SHP77 treated with DMSO at 0.1 percent for 48 hours (cell line): ENCODE measurements at regions not wholly inside any gene's neighbourhood (a gene's known extent, or its start where the extent isn't known, plus 50 kb on each side); places are given as distances from the start of the nearest gene placed in this dataset.
"Not testable (repeated sequence)": the region's sequence is repeated elsewhere in the genome, so short reads cannot be mapped to it uniquely, and the experiment has no call there.

Experiments
- DNase-seq: peaks from one replicate; lab custom pipeline; 2025; lab: John Stamatoyannopoulos, UW

DNA sequence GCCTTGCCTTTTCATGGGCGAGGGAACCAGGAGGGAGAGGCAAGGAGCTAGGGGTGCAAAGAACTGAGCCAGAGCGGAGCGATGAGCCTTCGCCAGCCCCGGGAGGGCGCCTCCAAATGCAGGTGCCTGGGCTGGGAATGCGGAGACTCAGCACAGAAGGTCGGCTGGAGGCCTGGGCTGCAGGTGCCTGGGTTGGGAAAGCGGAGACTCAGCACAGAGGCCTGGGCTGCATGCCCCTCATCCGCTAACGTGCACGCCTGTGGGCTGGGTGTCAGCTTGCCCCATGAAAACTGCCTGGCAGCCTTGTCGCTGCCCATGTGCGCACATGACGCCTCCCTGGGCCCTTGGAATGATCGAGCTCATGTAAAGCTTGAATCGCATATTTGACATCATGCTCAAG is 51.8 kb downstream of the POM121L12 start:
- DNase-seq: no peak

DNA sequence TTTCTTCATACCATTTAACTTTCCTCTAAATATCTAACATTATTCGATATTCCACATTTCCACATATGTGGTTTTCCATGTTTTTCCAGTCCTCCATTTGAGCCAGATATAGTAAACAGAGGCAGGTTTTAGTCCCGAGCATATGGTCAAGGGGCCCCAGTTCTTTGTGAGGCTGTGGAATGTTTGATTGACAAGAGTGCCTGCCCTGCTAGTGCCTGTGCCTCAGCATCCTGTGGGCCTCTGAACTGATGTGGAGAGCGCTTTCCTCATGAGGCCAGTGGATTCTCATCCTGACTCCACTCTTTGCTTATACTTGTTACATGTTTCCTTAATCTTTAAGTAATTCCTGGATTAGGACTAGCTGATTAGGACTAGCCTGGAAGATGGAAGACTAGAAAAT is 58.8 kb downstream of the POM121L12 start:
- DNase-seq: no peak

DNA sequence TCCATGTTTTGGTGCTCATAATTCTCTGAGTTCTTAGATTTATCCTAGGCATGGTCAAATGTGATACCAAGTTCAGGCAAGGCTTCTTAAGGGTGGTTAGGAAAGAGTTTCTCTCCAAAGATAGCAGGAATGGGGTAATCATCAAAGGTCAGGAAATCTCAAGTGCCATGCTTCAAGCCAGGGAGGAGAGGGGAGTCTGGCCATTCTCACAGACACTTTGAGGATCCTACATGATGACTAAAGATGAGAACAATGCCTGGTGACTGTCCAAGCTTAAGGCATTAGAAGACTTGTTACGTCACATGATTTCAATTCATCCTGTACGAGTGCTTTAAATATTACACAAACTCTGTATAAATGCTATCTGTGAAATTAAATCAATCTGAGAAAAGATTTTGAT is 59.4 kb downstream of the POM121L12 start:
- no peak for DNase-seq

DNA sequence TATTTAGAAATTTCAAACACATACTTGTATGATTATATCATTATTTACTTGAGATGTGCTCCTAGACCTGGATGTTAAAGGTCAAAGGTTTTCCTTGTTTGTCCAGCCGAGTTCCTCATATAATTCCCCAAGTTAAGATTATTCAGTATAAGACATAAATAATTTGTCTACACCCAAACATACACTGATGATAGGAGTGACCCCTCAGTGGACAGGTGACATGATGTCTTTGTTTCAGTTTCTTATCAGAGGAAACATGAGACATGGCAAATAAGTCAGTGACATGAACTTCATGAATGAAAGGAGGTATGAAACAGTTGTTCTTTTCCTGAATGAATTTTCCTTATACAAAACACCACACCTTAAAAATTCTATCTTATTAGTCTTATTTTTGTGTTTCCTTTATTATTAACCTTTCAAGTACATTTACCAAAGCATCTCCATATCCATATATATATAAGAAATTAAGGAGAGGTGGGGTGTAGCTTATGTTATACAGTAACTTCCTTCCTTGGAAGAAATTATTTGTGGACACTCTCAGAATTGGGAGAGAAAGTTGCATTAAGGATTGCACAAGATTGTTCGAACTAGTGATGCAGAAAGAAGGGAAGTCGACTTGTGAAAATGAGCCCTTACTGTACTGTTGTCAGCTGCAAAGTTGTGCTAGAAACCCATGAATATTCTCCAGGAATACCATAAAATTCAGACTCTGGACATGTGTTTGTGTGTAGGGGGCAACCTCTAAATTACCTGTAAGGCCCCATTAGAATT is 60.5 kb downstream of the POM121L12 start:
- no peak for DNase-seq

DNA sequence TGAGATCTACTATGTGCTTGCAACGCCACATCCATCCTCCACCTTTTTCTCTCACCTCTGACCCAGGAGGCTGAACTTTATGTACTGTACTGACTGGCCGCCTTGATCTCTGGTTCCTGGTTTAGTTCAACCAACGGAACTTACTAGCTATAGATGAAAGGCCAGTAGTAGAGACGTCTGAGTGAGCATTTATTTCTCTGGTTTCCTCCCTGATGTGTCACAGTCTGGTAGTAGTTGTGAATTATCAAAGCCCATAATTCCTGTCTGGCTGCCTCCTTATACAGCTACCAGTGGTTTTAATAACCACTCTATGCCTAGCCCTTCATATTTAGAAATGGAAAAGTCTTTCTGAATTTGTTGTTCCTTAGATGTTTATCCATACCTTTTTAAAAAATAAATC is 64.7 kb downstream of the POM121L12 start:
- no peak for DNase-seq

DNA sequence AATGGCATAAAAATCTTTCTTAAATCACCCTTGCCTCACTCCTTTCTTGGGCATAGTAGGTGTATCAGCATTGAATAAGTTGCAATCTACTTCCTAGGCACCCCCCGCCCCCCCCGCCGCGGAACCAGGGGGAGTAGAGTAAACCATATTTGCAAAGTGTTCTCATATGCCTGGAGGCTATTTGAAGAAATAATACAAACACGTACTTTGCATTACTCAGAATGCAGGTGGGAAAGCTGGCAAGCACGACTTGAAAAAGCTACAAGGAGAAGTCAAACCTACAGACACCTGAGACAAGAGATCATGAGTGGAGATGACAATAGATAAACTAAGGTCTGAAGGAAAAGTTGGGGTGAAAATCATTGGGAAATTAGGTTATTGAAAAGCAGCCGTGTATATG is 65.6 kb downstream of the POM121L12 start:
- DNase-seq: no peak

DNA sequence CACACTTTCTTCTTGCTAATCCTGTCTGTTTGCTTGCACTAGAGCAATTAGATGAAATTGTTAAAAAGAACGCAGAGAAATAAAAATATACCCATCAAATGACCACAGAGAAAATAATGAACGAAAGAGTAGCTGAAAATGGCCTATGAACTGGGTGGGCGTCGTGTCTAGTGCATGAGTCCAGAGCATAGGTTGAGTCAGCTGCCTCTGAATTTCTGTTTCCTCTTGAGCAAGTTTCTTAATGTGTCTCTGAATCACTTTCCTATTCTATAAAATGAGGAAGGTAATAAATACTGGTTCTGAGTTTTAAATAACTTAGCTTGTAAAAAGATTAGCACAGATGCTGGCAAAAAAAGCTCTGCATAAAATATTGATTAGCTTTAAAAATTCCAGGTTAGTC is 75.0 kb downstream of the POM121L12 start:
- no peak for DNase-seq

DNA sequence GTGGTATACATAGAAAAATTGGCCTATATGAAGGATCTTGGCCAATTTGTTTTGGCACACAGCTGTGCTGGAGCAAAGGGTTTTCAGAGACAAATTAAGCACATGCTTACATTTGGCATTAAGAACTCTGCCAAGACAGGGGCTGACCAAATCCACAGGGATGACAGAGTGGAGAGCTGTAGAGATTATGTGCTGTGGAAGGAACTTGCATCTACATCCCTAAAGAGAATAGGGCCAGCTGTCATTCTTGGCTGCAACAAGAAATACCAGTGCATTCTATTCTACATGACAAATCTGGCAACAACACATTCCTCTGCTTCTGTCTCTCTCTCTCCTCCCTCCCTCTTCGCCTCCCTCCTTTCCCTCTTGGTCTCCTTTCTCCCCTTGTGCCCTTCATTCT is 75.6 kb downstream of the POM121L12 start:
- DNase-seq: no peak

DNA sequence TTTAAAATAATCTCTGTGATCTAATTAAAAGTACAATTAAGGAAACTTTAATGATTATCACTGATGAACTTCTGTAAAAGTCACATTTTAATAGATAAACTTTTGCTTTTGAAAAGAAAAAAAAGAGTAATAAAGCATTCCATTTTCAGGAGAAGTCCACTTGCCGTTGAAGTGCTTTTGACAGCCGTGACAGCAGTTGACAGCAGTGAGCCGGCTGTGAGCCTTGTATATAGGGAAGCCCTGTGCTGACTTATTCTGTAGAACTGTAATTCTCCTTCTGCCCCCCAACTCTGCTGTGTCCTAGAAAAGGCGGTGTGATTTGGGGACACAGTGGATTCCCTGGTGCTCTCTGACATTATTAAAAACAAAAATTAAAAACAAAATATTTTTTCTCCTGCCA is 78.0 kb downstream of the POM121L12 start:
- DNase-seq: no peak

DNA sequence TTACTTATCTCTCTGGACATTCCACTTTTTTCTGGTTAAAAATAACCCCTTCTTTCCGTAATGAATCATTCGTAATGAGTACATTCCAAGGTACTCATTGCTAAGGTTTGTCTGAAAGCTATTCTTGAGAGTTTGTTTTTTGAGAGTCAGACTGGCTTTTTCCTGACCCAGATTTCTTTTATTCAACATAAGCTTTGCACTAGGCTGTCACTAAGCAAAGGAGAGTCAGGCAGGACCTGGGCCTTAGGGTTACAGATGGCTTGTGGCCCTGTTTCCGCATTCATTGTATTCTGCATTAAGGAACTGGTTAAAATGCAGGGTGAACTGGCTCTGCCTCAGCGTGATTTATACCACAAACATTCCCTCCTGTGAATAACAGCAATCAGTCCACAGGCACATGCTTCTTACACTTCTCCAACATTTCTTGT is 84.1 kb downstream of the POM121L12 start:
- no peak for DNase-seq

DNA sequence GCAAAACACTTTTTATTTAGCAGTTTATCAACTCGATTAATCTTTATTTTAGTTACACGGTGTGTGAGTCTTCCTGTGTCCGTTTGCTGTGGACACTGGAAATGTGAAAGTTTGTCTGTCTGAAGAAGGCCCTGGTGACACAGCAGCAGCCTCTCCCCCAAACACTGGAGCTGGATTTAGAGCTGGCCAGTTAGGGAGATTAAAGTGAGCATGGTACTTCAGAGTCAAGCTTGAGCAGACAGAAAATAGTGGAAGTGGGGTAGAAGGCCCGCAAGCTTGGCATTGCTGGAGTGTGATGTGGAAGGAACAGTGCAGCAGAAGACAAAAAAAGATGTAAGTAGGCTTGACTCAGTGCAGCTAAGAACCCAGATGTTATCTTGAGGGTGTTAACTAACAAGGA is 85.9 kb downstream of the POM121L12 start:
- DNase-seq: no peak

DNA sequence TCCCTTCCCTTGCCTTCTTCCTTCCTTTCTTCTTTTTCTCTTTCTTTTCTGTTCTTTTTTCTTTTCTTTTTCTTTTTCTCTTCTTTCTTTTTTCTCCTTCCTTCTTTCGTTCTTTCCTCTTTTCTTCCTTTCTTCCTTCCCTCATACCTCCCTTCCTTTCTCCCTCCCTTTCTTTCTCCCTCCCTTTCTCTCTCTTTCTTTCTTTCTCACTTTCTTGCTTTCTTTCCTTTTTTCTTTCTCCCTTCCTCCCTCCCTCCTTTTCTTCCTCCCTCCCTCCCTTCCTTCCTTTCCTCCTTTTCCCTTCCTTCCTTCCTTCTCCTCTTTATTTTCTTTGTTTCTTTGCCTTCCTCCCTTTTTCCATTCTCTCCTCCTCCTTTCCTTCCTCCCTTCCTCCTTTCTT is 96.3 kb downstream of the POM121L12 start:
- no peak for DNase-seq

DNA sequence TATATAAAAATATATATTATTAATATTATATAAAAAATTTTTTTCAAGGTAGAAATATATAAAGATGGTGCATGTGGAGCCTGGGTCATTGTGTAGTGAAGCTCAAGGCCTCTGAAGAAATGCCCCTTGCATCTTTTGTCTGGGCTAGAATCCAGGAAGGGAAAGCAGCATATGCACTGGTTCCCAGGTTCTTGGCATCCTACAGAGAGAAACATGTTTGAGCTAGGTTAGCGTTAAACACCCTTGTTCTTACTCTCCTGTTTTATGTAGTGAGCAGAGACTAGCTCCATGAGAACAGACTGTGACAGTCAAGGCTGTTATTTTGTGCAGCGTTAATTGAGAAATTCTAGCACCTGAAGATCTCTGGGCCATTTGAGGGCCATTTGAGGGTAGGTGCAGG is 116.1 kb downstream of the POM121L12 start:
- DNase-seq: no peak

DNA sequence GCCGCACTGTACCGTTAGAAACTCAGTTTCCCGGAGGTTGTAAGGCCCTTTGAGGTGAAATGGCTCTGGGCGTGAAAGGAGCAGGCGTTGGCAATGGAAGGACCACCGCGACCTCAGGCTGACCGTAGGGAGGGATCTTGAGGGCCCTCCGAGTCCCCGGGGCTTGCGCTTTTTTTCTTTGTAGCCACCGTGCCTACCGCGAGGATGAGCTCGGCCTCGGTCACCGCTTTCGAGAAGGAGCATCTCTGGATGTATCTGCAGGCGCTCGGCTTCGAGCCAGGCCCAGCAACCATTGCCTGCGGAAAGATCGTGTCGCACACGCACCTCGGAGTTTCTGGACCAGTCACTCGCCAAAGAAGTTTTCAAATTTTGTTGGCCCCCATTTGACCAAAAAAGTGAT is 151.8 kb downstream of the POM121L12 start:
- DNase-seq: not testable (repeated sequence)

DNA sequence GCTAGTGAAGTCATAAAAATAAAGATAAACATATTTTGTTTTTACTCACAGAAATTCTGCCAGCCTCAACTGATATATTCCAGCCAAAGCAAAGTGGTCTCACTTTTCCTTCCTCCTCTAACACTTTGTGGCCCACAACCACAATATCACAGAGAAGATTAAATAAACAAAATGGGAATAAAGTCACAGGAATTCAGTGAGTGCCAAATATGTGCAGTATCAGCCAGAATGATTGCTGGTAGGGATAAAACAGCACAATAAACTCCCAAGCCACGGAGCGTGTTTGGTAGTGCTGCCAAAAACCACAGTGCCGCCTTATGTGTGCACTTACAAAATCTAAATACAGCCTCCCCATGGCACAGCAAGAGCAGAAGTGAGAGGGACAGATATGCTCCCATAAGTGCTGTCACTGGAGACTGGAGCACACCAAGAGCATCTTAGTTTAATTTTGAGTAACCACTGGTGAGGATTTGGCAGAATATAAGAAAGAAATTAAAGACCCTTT is 155.8 kb downstream of the POM121L12 start:
- no peak for DNase-seq

DNA sequence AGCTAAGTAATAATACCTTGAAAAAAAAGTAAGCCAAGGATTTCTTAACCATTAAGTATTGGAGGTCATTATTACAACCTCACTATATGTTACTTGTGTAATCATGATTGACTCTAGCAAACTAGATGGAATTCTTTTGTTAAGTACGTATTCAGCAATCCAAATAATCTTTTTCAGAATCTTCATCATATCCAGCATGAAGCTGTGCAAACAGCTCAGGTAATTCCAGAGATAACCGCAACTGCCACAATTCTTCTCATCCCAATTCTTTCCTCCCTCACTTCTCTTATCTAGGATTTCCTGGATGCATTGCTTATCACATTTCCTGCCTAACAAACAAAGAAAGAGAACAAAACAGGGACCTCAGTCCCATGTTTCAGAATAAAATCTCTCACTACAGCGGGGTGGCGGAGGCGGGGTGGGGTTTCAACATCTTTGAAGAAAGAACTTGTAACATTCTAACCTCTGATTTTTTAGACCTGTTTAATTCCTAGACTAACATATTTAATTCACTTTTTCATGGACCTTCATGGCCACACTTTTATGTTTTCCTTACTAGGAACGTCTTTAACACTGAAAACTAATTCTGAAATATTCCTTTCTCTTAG is 156.5 kb downstream of the POM121L12 start:
- DNase-seq: no peak

DNA sequence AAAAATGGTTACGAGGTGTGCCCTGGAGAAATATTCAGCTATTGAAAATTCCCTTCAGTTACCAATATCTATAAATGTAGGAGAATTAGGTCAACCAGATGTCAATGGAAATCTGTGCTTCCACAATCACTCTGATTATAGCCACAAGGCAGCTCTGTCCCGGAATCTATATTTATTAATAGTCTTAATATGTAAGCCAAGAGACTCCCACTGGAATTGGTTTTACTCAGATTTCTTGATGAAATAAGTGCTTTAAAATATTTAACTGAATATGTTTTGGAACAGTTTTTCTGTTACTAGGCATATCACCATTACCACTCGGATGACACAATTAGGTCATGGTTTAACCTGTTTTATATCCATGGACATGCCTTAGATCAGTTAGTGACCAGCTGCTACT is 169.6 kb downstream of the POM121L12 start:
- no peak for DNase-seq

DNA sequence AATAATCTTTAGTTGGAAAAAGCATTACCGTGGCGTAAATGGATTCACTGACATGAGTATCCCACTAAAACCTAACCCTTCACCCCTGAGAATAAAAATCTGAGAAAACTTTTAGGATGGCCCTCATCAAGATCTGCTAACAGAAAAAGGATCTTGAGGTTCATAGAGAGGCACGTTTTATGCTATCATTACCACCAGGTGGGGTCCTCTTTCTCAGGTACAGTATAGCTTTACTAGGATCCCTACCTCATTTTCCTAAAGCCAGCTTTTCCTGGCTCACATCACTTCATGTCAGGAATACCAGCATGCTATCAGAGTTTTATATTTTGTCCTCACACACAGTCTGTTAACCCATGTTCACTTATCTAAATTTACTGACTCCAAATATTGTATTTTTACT is 173.7 kb downstream of the POM121L12 start:
- DNase-seq: no peak

DNA sequence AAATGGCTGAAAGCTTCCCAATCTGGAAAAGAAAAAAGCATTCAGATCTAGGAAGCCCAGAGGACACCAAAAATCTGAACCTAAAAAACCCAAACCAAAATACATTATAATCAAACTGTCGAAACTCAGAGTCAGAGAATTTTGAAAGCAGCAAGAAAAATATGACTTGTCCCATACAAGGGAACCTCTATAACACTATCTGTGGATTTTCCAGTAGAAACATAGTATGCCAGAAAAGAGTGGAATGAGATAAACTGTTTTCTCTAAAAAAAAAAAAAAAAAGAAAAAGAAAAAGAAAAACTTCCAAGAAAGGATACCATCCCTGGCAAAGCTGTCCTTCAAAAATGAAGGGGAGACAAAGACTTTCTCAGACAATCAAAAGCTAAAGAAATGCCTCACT is 179.0 kb downstream of the POM121L12 start:
- no peak for DNase-seq

DNA sequence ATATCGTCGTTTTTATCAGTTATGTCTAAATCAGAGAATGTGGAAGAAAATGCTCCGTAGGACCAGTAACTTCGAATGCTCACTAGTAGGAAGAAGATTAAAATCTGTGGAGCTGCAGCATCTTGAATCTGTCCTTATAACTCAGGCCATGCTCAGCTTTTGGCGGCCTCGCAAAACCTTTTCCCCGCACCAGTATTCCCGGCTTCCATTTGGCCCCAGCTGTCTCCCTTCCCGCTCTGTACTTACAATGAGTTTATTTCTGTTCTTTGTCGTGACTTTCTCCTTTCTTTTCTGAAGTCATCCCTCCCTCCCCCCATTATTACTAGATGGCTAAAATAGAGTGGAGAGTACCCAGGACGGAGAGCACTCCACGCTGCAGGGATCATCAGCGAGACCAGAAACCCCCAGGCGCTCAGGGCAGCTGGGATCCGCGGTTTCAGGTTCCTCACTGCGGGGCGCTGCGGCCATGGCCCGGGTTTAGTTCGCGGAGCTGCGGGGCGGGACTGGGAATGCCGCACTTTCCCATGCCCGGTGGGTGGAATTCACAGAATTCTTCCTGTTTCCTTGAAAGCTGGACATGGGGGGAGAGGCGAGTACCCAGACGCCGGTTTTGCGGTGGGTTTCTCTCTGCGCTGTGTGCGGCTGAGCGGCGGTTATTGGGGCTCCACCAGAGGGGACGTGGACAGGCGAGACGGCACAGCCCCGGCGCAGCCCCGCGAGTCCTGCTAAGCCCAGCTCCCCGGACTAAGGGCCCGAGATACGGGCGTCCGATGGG is 183.5 kb downstream of the POM121L12 start:
- DNase-seq: no peak

DNA sequence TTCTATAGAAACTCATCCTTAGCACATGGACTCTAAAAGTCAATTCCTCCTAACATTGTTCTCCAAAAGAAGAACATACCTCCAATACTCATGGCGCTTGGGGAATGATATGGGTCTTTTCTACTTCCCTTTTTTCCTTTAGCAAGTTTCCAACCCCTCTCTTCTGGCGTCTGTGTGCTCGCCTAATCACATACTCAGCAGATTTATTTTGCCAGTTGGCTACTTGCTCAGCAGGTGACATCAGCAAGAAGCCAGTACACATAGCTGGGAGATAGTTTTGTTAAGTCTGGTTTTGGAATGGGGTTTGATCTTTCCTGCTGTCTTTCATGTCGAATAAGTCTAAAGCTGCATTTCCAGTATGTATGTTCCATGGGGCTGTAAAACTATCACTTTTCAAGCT is 193.8 kb downstream of the POM121L12 start:
- DNase-seq: no peak

DNA sequence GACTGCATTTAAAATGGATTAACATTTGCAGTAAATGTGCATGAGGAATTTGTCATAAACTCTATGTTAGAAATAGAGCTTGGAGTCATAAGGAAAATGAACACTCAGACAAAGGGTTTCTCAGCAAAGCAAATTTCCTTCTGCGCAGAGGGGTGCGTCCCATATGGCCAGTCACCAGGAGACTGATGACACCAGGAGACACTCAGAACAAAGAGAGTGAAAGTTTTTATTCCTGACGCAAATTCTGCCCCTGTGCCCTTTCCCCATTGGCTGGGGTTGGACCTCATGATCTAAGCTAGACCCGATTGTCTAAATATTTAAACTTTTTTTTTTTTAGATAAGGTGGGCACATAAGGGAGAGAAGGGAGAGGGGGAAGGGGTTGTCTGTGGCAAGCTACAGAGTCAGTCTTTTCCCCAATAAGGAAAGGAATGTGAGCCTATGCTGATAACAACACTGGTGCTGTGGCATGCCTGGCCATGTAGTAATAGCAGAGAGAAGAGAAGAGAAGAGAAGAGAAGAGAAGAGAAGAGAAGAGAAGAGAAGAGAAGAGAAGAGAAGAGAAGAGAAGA is 202.0 kb downstream of the POM121L12 start:
- DNase-seq: no peak
